ENCODE measurements at regions not wholly inside any gene's neighbourhood (a gene's known extent, or its start where the extent isn't known, plus 50 kb on each side); places are given as distances from the start of the nearest gene placed in this dataset.

DNA sequence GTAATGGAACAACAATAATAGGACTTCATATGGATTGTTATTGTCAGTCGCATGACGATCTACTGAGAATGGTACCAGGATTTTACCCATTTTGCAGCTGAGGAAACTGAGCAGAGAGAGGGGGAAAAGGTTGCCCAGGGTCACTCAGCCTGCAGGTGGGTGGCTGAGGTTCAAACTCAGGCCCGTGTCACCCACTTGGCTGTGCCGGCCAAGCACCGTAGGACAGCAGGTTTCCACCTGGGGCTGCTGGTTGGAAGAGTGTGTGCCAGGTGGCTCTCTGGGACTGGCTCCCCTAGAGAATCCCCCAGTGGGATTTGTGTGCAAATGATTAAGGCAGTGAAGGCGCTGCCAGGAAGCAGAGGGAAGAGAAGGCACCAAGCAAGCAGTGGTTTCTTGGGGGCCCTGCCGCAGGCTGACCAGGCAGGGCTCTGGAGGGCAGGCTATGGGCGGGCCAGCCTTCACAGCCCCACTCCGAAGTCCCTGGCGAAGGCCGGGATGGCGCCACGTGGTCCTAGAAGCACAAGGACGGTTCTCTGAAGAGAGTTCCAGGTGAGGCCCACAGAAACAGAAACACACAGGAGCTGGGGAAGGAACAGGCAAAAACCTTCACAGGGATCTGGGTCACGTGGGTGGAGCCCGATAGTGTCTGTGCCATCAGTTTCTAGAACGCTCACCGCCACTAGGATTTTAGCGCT lies 163.5 kb downstream of the IRF8 start:
- TF ChIP-seq, protein P1, sequence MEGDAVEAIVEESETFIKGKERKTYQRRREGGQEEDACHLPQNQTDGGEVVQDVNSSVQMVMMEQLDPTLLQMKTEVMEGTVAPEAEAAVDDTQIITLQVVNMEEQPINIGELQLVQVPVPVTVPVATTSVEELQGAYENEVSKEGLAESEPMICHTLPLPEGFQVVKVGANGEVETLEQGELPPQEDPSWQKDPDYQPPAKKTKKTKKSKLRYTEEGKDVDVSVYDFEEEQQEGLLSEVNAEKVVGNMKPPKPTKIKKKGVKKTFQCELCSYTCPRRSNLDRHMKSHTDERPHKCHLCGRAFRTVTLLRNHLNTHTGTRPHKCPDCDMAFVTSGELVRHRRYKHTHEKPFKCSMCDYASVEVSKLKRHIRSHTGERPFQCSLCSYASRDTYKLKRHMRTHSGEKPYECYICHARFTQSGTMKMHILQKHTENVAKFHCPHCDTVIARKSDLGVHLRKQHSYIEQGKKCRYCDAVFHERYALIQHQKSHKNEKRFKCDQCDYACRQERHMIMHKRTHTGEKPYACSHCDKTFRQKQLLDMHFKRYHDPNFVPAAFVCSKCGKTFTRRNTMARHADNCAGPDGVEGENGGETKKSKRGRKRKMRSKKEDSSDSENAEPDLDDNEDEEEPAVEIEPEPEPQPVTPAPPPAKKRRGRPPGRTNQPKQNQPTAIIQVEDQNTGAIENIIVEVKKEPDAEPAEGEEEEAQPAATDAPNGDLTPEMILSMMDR (IDR thresholded peaks at IDR 0.05): no peak
- TF ChIP-seq EP300 (IDR thresholded peaks at IDR 0.05): no peak

All from tibial nerve (tissue), 4 donors.